HG03108 (cell line): ENCODE measurements at regions not wholly inside any gene's neighbourhood (a gene's known extent, or its start where the extent isn't known, plus 50 kb on each side); places are given as distances from the start of the nearest gene placed in this dataset.
"Not testable (repeated sequence)": the region's sequence is repeated elsewhere in the genome, so short reads cannot be mapped to it uniquely, and the experiment has no call there.

Source experiments
- ATAC-seq: cut with Tn5 transposase; IDR thresholded peaks from one replicate; pipeline ENCODE4 v1.9.1; 2021; ENCODE audit warnings: moderate library complexity; ENCODE audit not compliant: unreplicated experiment

DNA sequence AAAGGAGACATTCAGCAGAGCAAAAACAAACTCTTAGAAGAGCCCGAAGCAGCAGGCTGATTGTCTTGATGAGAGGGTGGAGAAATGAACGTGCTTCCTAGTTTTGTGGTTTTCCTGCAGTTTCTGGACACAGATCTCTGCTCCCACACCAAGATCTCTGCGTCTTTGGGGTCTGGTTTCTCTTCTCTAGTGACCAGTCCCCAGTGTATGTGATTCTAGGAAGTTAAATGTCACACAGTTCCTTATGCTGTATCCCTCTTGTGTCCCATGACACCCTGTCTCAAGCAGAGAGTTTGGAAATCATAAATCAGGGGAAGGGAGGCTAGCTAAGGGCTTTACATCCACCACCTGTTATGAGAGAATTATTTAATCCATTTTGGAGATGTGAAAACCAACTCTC, 55.4 kb upstream of the KLF14 start:
- no peak for ATAC-seq

DNA sequence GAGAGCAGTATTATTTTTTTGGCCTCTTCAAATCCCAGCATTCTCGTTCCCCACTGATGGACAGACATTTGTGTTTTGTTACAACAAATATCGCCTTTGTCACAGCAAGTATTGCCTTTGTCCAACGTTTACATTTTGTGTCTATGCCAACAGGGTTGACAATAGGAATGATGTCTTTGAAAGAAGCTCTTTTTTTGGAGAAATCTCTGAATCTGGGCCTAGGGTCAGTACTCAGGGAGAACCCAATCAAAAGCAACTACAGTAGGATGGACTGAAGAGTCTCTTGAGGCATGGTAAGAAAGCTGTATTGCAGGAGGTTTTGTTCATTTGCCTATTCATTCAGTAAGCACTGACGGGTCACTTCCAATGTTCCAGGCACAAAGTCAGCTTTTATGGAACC, 57.7 kb upstream of the KLF14 start:
- ATAC-seq = no peak

DNA sequence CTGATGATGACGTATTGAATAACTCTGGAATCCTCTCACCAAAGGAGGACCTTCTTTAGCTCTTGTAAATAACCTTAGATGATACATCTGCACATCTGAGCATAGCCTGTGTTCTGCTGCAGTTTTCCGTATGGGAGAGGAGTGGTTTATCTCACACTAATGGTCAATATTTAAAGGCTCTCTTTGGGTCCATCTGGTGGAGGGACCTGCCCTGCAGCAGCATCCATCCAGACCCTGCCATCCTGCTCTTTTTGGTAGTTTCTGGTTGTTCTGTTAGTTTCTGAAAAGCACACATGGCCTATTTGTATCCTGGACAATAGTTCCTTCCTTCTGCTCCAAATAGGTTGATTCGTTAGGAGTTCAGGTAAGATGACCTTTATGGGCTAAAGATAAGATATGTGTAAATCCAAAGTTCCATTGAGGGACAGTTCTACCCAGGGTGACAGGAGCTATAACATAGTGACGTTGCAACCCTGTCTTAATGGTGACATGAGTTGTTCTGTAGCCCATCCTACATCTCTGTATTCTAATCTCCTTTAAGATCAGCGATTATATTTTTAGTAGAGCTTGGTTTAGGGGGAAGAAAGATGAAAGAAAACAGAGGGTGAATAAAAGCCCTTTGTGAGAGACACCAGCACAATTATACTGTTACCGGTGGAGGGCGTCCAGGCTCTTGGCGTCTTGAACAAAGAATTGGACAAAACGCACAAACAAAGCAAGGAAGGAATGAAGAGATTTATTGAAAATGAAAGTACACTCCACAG, 60.0 kb upstream of the KLF14 start:
- no peak for ATAC-seq

DNA sequence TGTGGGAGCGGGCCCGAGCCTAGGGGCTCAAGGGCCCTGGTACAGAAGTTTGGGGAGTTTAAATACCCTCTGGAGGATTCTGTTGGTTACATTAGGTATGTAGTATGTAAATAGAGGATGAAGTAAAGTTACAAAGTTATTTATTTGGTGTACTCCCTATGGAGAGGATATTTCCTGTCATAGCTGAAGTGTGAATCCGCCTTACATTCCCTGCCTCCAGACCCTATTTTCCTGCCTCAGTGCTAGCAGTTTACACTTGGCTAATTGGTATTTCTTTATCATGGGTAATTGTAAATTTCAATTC, 60.6 kb upstream of the KLF14 start:
- ATAC-seq = no peak

DNA sequence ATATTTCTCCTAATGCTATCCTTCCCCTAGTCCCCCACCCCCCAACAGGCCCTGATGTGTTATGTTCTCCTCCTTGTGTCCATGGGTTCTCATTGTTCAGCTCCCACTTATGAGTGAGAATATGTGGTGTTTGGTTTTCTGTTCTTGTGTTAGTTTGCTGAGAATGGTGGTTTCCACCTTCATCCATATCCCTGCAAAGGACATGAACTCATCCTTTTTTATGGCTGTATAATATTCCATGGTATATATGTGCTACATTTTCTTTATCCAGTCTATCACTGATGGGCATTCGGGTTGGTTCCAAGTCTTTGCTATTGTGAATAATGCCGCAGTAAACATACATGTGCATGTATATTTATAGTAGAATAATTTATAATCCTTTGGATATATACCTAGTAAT, 62.4 kb upstream of the KLF14 start:
- ATAC-seq = not testable (repeated sequence)

DNA sequence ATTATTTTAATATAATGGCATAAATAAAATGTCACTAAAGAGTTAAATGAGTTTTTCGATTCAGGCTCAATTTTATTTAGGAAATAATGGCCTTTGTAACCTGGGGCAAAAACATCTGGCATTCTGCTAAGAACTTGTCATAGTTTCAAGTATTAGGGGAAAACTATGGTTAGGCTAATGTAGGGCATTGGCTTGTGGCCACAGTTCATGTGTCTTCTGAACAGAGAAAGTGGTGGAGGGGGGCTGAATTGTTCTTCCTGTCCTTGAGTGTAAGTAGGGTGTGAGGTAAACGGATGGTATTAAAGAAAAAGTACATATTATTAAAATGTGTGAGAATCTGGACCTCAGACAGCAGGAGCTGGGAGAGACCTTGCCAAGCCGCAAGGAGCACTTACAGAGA, 69.1 kb upstream of the KLF14 start:
- no peak for ATAC-seq

DNA sequence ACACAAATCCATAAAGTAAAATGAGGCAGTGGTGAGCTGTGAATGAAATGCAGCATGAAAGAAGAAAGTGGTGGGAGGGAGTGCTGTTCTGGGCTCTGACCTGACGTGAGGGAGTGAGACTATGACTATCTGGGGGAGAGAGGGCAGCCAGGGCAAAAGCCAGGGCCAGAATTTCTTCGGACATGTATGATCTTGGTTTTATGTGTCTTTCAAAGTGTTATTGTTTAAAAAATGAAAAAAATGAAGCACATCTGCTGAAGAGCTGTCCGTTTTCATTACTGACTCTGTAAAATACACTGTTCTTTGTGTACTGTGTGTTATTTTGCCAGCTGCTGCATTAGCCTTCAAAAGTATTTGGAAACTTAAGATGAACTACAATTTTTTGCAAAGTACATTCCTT, 70.2 kb upstream of the KLF14 start:
- no peak for ATAC-seq

DNA sequence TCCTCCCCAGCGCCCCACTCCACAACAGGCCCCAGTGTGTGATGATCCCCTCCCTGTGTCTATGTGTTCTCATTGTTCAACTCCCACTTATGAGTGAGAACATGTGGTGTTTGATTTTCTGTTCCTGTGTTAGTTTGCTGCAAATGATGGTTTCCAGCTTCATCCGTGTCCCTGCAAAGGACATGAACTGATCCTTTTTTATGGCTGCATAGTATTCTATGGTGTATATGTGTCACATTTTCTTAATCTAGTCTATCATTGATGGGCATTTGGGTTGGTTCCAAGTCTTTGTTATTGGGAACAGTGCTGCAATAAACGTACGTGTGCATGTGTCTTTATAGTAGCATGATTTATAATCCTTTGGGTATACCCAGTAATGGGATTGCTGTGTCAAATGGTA, 78.8 kb upstream of the KLF14 start:
- not testable (repeated sequence) for ATAC-seq

DNA sequence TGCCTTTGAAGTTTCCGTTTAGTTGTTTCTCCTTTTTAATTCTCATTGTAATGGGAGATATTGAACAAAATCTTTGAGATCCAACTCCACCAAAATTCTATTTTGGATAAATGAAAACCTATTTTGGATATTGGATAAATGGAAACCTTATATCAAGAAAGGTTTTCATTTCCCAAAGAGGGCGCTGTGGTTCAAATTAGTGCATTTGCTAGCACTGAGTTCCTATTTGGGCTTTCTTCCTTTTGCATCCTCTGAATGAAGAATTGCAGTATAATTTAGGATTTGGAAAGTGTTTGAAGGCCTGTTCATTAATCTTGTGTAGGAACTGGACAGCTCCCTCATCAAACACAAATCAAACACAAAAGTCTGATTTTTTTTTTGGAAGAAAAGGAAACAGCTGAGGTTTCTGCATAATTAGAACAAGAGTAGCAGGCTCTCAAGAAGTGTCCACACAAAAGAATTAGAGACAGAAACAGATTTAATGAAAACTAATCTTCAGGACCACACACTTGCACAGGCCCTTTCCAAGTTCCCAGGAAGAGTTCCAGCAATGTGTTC, 80.8 kb upstream of the KLF14 start:
- no peak for ATAC-seq

DNA sequence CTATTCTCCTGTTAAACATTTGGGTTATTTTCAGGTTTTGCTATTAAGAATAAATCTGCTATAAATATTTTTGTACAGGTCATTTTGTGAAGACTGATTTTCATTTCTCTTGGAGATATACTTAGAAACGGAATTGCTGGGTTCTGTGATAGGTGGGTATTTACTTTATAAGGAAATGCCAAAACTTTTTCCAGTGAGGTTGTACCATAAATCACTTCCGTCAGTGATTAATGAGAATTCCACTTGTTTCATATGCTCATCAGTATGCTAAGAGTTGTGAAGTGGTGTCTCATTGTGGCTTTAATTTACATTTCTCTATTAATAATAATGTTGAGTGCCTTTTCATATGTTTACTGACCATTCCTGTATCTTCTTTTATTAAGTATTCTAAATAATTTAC, 84.0 kb upstream of the KLF14 start:
- no peak for ATAC-seq

DNA sequence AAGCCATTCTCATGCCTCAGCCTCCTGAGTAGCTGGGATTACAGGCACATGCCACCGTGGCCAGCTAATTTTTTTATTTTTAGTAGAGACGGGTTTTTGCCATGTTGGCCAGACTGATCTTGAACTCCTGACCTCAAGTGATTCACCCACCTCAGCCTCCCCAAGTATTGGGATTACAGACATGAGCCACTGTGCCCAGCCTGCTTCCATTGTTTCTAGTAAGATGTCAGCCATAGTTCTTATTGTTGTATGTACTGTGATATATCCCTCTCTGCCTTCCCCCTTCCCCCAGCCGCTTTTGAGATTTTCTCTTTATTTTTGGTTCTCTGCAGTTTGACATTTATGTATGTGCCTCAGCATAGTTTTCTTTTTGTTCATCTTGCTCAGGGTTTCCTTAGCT, 87.9 kb upstream of the KLF14 start:
- ATAC-seq = no peak

DNA sequence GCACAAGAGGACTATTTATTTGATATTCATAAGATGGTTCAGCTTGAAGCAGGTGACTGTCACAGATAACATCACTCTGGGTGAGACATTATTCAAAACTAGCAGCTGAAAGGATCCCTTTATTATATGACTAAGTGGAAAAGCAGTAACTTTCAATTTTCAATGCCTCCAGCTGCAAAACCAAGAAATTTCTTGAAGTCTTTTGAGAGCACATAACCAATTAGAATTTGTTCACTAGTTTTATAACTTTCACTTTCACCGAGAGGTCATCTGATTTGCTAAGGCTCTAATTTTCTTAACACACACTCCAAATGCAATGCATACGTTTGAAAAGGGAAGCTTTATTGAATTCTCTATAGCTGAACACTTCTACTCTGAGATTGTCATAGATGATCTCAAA, 88.6 kb upstream of the KLF14 start:
- ATAC-seq = no peak

DNA sequence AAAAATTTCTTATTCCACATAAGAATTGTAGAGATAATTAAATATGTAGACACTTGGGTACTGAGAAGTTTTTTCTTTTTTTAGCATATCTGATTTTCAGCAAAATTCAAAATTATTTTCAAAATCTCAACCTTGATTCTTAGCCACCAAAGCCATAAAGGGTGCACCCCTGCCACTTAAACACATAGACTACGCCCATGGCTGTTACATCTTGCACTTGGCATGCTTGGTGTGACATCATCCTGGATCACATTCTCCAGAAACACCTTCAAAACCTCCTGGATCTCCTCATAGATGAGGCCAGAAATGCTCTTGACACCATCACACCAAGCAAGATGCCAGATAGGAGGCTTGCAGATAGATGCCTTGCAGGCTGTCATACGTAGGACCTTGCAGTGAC, 89.1 kb upstream of the KLF14 start:
- no peak for ATAC-seq

DNA sequence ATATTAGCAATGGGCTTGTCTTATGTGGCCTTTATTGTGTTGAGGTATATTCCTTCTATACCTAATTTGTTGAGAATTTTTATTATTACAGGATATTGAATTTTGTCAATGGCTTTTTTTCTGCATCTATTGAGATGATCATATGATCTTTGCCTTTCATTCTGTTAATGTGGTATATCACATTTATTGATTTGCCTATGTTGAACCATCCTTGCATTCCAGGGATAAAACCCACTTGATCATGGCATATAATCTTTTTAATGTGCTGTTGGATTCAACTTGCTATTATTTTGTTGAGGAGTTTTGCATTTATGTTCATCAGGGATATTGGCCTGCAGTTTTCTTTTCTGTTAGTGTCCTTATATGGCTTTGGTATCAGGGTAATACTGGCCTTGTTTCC, 91.8 kb upstream of the KLF14 start:
- no peak for ATAC-seq

DNA sequence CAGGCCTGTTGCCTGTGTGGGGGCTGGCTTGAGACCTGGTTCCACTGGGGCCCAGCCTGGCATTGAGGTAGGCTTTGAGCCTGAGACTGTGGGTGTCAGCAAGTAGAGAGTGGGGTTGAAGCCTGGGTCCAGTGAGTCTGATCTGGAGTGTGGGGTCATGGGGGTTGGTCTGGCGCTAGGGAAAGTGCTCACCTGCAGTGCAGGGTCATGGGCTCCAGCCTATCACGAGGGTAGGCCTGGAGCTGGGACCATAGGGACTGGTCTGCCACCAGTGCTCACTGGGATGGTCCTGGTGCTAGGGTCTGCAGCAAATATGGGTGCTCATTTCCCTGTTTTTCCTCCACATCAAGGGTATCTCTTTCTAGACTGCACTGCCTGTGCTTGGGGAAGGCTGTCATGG, 95.4 kb upstream of the KLF14 start:
- no peak for ATAC-seq

DNA sequence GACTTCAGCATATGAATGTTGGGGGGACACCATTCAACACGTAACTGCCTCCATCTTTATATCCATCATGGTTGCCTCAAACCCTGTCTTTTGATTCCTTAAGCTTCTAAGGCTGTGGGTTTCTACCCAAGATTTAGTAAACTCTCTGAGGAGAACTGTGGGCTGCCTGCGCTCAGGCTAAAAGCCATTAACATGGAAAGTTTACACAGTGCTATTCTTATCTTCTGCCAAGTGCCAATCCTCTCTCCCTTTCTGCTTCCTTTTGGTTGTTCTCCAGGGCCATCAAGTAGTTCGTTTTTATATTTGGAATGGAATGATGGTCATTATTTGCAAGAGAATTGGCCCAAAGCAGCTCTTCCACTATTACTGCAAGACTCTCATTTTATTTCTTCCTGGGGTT, 97.3 kb upstream of the KLF14 start:
- no peak for ATAC-seq

DNA sequence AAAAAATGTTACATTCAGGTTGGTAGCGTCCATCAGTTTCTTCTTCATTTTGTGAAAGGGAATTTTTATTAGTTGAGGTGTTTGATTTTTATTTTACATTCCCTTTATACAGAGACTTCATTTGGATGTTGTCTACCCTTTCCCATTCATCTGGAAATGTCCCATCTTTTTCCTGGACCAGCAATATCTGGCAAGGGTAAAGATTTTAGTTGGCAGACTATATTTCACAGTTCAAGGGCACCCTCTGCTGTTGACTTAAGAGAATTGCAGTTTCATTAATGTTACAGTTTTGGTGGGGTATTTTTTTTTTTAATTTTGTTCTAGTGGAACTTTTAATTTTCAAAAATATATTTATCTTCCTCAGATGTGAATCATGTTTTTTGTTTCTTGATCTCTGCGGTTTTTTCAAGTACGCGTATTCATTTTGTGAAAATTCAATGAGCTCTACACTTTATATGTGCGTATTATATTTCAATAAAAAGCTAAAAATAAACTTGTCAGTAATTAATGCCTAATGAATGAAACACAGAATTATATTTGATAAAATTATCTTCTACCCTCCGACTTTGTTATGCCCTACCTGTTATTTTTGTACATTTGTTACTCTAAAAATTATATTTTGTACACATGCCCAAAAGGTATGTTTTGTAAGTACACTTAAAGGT, 97.9 kb upstream of the KLF14 start:
- no peak for ATAC-seq

DNA sequence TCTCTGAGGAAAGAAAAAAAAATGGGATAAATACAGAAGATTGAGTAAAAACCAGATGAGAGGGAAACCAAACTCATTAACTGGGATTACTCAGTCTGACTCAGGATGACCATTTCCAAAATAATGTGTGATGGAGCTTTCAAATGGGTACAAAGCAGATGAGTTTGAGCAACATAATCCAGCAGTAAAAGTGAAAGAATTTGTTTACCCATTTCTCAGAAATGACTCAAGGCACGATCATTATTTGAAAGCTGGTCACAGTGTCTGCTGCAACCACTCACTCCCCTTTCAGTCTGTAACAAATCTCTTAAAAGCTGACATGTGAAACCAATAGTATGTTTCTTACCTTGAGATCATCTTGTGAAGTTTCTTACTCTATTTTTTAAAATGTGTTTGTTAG, 104.7 kb upstream of the KLF14 start:
- ATAC-seq = no peak

DNA sequence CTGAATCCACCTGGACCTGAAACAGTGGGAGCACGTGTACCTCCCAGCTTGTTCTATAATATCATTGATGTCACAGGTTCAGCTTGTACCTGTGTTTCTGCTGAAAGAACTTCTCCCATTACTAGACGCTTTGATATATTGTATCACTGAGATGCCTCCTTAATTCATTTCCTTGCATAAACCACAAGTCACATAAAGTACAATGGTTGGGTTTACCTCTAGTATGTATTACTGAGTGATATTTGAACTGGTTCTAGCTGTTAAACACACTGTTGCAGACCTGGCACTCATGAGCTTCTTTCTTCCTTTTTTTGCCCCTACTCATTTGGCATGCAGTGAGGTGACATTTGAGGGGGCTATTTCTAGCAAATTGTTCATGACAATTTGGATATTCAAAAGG, 106.6 kb upstream of the KLF14 start:
- ATAC-seq = no peak

DNA sequence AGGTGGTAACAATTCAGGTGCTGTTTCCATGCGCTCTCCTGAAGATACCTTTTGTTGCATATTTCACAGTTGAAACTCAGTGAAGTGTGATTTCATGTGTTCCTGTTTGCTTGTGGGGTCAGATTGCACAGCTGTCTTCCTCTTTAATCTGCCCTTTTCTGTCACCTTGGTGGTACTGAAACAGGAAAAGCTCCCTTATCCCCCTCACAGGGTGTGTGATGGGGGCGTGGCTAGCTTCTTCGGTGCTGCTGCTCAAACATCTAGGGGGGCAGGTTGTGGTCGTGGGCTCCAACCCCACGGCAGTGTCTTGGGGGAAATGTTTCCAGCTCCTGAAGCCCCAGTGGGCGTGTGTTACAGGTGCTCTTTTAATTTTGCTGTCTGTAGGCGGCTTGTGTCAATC, 107.4 kb upstream of the KLF14 start:
- no peak for ATAC-seq

DNA sequence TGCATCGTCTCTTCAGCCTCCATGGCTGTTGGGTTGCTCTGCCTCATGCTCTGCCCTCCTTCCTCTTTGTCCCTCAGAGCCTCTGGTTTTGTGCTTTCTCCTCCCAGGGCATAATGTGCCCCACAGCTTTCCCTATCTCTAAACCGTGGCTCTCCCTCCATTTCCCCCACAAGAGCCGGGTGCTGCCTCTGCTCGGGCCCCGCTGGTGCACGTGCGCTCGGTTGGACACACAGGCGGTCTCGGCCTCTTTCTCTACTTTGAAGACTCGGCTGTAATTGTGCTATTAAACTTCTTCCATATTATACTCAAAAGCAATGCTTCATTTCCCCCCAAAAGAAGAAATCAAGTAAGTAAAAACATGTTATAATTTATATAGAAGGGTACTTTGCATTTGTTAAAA, 109.7 kb upstream of the KLF14 start:
- ATAC-seq = no peak

DNA sequence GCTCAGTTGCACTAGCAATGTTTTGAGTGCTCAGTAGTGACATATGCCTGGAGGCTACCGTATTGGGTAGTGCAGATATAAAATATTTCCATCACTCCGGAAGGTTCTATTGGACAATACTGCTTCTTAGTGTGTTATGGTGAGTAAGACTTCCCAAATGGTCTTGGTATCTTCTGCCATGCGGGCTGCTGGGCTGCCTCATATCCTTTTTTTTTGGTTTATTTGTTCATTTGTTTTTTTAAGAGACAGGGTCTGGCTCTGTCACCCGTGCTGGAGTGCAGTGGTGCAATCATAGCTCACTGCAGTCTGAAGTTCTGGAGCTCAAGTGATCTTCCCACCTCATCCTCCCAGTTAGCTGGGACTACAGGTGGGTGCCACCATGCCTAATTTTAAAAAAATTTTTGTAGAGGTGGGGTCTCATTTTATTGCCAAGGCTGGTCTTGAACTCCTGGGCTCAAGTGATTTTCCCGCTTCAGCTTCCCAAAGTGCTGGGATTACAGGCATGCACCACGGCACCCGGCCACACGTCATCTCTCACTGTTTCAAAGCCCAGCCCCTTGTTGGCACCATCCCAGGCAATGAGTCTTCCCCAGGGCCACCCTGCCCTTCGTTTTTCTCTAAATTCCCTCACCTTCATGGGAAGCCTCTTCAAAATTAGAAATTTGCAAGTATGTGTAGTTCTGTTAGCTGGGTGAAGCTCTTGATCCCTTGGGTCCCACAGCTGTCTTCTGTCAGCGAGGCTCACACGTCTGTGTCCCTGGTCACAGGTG, 111.0 kb upstream of the KLF14 start:
- no peak for ATAC-seq
